K562 (cell line): ENCODE measurements at regions not wholly inside any gene's neighbourhood (a gene's known extent, or its start where the extent isn't known, plus 50 kb on each side); places are given as distances from the start of the nearest gene placed in this dataset.
A peak's percentile ranks its signal among the peaks of the same experiment; 100 is the strongest.

ENCODE experiments used
- ATF4 ChIP-seq: fragments of 450-650 bp; formaldehyde crosslinking; IDR thresholded peaks from 2 replicates; pipeline ENCODE4 v1.4.0; 2022; ENCODE audit warnings: mild to moderate bottlenecking, moderate library complexity
- EGR1 ChIP-seq: fragments of 450-650 bp; conservative IDR thresholded peaks from 2 replicates; pipeline ENCODE4 v1.6.1; 2017; ENCODE audit warnings: mild to moderate bottlenecking
- KAT7 ChIP-seq: sonication (generic); formaldehyde crosslinking; IDR thresholded peaks from 2 replicates; pipeline ENCODE4 v1.8.0; 2022; ENCODE audit warnings: missing genetic modification reagents, mild to moderate bottlenecking, borderline replicate concordance
- NCOA2 ChIP-seq, 2 experiments: fragments of 450-650 bp; IDR thresholded peaks; 2 replicates each; pipeline ENCODE4 v1.6.1; 2018; ENCODE audit warnings: mild to moderate bottlenecking in 2 of 2, moderate library complexity in 1 of 2; ENCODE audit not compliant: partially characterized antibody in 2 of 2
- POLR2B ChIP-seq: fragments of 450-650 bp; IDR thresholded peaks from 2 replicates; pipeline ENCODE4 v1.6.1; 2018; ENCODE audit warnings: low read depth; ENCODE audit not compliant: partially characterized antibody
- PTTG1 ChIP-seq: fragments of 450-650 bp; IDR thresholded peaks from 2 replicates; pipeline ENCODE4 v1.6.1; 2016; ENCODE audit warnings: low read depth, mild to moderate bottlenecking, missing genetic modification characterization, missing compliant biosample characterization
- RBM22 ChIP-seq: fragments of 200-400 bp; formaldehyde crosslinking; IDR thresholded peaks from 2 replicates; pipeline ENCODE4 v1.6.1; 2018; ENCODE audit warnings: low read length, low read depth; ENCODE audit not compliant: poor library complexity, severe bottlenecking
- RBM25 ChIP-seq: fragments of 200-400 bp; formaldehyde crosslinking; IDR thresholded peaks from 2 replicates; pipeline ENCODE4 v1.6.1; 2018; ENCODE audit warnings: low read length, low read depth, moderate library complexity; ENCODE audit not compliant: severe bottlenecking
- RHOXF2B ChIP-seq: fragments of 250-450 bp; sonication (Bioruptor Pico); conservative IDR thresholded peaks from 2 replicates; pipeline ENCODE4 v1.5.1; 2021
- SMAD1 ChIP-seq: fragments of 150-350 bp; IDR thresholded peaks from 2 replicates; pipeline ENCODE4 v1.6.1; 2014; ENCODE audit warnings: low read length, low read depth; ENCODE audit not compliant: partially characterized antibody
- SMARCA5 ChIP-seq: fragments of 450-650 bp; IDR thresholded peaks from 2 replicates; pipeline ENCODE4 v1.6.1; 2016
- THRAP3 ChIP-seq: fragments of 450-650 bp; IDR thresholded peaks from 2 replicates; pipeline ENCODE4 v1.6.1; 2016; ENCODE audit warnings: mild to moderate bottlenecking, inconsistent platforms, borderline replicate concordance
- XRCC4 ChIP-seq: IDR thresholded peaks from one replicate; pipeline ENCODE4 v1.6.1; 2011; ENCODE audit not compliant: insufficient read depth, insufficient read length; ENCODE audit errors: extremely low read depth
- ZNF12 ChIP-seq: sonication (generic); formaldehyde crosslinking; IDR thresholded peaks from 2 replicates; pipeline ENCODE4 v1.4.0; 2020; ENCODE audit warnings: mild to moderate bottlenecking, missing genetic modification reagents
- TF ChIP-seq, protein P1 (sequence below): fragments of 250-450 bp; sonication (Bioruptor Pico); IDR thresholded peaks from 2 replicates; pipeline ENCODE4 v1.4.0; 2020
- TF ChIP-seq, protein P2 (sequence below), 2 experiments: fragments of 450-650 bp in 1 of 2; IDR thresholded peaks; 2 replicates each; pipeline ENCODE4 v1.6.1; 2011 to 2017; ENCODE audit warnings: low read depth in 2 of 2, antibody characterized with exemption in 1 of 2, borderline replicate concordance in 1 of 2, low read length in 1 of 2, mild to moderate bottlenecking in 1 of 2, mixed read lengths in 1 of 2; ENCODE audit not compliant: control insufficient read depth in 1 of 2

DNA sequence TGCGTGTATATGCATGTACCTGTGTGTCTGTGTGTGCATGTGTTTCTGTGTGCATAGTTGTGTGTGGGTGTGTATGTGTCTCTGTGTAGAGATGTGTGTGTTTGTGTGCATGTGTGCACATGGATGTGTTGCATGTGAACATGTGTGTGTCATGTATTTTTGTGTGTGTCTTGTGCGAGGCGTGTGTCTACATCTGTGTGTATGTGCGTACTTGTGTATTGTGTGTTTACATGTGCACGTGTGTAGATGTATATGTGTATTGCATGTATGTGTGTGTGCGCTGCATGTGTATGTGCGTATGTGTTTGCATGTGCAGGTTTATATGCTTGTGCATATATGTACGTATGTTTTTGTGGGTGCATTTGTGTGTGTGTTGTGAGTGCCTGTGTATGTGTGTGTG is 735.2 kb downstream of the GALR1 start (continued):
- TF ChIP-seq ATF4 (no peak), POLR2B (peak; percentile 98), SMARCA5 (no peak), ZNF12 (CRISPR knock-in tag) (no peak), RBM22 (no peak), PTTG1 (tag) (no peak), NCOA2 (IDR thresholded peaks at IDR 0.05; ENCODE audit: partially characterized antibody in 2 of 2) (peak in 1 of 2 experiments; percentile 74), SMAD1 (no peak), RBM25 (no peak), RHOXF2B (CRISPR knock-in tag) (no peak), XRCC4 (no peak), THRAP3 (peak; percentile 89), EGR1 (peak; percentile 27; the same call in 1 of the 2 replicates), KAT7 (CRISPR knock-in tag) (no peak)
- TF ChIP-seq, protein P1, sequence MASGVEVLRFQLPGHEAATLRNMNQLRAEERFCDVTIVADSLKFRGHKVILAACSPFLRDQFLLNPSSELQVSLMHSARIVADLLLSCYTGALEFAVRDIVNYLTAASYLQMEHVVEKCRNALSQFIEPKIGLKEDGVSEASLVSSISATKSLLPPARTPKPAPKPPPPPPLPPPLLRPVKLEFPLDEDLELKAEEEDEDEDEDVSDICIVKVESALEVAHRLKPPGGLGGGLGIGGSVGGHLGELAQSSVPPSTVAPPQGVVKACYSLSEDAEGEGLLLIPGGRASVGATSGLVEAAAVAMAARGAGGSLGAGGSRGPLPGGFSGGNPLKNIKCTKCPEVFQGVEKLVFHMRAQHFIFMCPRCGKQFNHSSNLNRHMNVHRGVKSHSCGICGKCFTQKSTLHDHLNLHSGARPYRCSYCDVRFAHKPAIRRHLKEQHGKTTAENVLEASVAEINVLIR (CRISPR knock-in tag) = no peak
- TF ChIP-seq, protein P2, sequence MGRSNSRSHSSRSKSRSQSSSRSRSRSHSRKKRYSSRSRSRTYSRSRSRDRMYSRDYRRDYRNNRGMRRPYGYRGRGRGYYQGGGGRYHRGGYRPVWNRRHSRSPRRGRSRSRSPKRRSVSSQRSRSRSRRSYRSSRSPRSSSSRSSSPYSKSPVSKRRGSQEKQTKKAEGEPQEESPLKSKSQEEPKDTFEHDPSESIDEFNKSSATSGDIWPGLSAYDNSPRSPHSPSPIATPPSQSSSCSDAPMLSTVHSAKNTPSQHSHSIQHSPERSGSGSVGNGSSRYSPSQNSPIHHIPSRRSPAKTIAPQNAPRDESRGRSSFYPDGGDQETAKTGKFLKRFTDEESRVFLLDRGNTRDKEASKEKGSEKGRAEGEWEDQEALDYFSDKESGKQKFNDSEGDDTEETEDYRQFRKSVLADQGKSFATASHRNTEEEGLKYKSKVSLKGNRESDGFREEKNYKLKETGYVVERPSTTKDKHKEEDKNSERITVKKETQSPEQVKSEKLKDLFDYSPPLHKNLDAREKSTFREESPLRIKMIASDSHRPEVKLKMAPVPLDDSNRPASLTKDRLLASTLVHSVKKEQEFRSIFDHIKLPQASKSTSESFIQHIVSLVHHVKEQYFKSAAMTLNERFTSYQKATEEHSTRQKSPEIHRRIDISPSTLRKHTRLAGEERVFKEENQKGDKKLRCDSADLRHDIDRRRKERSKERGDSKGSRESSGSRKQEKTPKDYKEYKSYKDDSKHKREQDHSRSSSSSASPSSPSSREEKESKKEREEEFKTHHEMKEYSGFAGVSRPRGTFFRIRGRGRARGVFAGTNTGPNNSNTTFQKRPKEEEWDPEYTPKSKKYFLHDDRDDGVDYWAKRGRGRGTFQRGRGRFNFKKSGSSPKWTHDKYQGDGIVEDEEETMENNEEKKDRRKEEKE (IDR thresholded peaks at IDR 0.05; ENCODE audit: borderline replicate concordance in 1 of 2, control insufficient read depth in 1 of 2, low read depth in 2 of 2, low read length in 1 of 2) = peak; percentile 79 to 87; a peak in 3 of 4 replicates
